Suprapubic skin (tissue), 4 donors: ENCODE measurements at regions not wholly inside any gene's neighbourhood (a gene's known extent, or its start where the extent isn't known, plus 50 kb on each side); places are given as distances from the start of the nearest gene placed in this dataset.
"Not testable (repeated sequence)": the region's sequence is repeated elsewhere in the genome, so short reads cannot be mapped to it uniquely, and the experiment has no call there.

Experiments
- POLR2A ChIP-seq, 2 donors: fragments of 450-650 bp; IDR thresholded peaks; one replicate each; pipeline ENCODE4 v1.6.1; 2017; ENCODE audit warnings: antibody characterized with exemption in 2 of 2, mild to moderate bottlenecking in 2 of 2, moderate library complexity in 2 of 2
- POLR2AphosphoS5 ChIP-seq, 3 donors: sonication (generic); formaldehyde crosslinking; IDR thresholded peaks; one replicate each; pipeline ENCODE4 v1.6.1; 2017; ENCODE audit warnings: antibody characterized with exemption in 3 of 3
- TF ChIP-seq, protein P1 (sequence below), 2 donors: fragments of 200-600 bp in 1 of 2; fragments of 450-650 bp in 1 of 2; sonication (generic) in 1 of 2; IDR thresholded peaks; one replicate each; pipeline ENCODE4 v1.5.1; 2016 to 2019; ENCODE audit warnings: antibody characterized with exemption in 2 of 2, mild to moderate bottlenecking in 1 of 2, moderate library complexity in 1 of 2

- TF ChIP-seq, protein P1, sequence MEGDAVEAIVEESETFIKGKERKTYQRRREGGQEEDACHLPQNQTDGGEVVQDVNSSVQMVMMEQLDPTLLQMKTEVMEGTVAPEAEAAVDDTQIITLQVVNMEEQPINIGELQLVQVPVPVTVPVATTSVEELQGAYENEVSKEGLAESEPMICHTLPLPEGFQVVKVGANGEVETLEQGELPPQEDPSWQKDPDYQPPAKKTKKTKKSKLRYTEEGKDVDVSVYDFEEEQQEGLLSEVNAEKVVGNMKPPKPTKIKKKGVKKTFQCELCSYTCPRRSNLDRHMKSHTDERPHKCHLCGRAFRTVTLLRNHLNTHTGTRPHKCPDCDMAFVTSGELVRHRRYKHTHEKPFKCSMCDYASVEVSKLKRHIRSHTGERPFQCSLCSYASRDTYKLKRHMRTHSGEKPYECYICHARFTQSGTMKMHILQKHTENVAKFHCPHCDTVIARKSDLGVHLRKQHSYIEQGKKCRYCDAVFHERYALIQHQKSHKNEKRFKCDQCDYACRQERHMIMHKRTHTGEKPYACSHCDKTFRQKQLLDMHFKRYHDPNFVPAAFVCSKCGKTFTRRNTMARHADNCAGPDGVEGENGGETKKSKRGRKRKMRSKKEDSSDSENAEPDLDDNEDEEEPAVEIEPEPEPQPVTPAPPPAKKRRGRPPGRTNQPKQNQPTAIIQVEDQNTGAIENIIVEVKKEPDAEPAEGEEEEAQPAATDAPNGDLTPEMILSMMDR (IDR thresholded peaks at IDR 0.05) = not testable (repeated sequence)
- not testable (repeated sequence) for TF ChIP-seq POLR2AphosphoS5, POLR2A (IDR thresholded peaks at IDR 0.05)
Measured at GRCh38 chr2:113366821-113367220, 70.7 kb upstream of the ZNG1B start.
